NB4 (cell line): ENCODE measurements at regions not wholly inside any gene's neighbourhood (a gene's known extent, or its start where the extent isn't known, plus 50 kb on each side); places are given as distances from the start of the nearest gene placed in this dataset.

Source experiments
- CTCF ChIP-seq: IDR thresholded peaks from one replicate; pipeline ENCODE4 v1.5.1; 2012; ENCODE audit warnings: low read depth, low read length
- MYC ChIP-seq: IDR thresholded peaks from 2 replicates; pipeline ENCODE4 v1.6.1; 2011; ENCODE audit warnings: low read depth, low read length
- POLR2A ChIP-seq: IDR thresholded peaks from 2 replicates; pipeline ENCODE4 v1.6.1; 2011; ENCODE audit warnings: mild to moderate bottlenecking; ENCODE audit not compliant: insufficient read length; ENCODE audit errors: extremely low read depth

GRCh38 chr1:172912765-172913260 lies 137.9 kb downstream of the TNFSF18 start:
- no peak for TF ChIP-seq CTCF
- no peak for TF ChIP-seq POLR2A
- TF ChIP-seq MYC, result no peak
